GM23338 (cell line): ENCODE measurements at regions not wholly inside any gene's neighbourhood (a gene's known extent, or its start where the extent isn't known, plus 50 kb on each side); places are given as distances from the start of the nearest gene placed in this dataset.

ENCODE experiments used
- ATAC-seq: fragments of 200-7000 bp; cut with Tn5 transposase; 3 replicates; pipeline ENCODE4 v1.9.1; 2020
- DNase-seq: peaks from one replicate; pipeline ENCODE4 v3.0.0-alpha.2; 2015; ENCODE audit warnings: low spot score
- H2AFZ ChIP-seq: fragments of 200-600 bp; sonication (generic); 2 replicates; pipeline ENCODE4 v1.8.0; 2016; ENCODE audit warnings: antibody characterized with exemption, mild to moderate bottlenecking, moderate library complexity
- H3F3A ChIP-seq: fragments of 200-600 bp; sonication (generic); replicated peaks from 2 replicates; pipeline ENCODE4 v1.8.0; 2017; ENCODE audit warnings: antibody characterized with exemption, mixed run types, low read depth
- H3K27ac ChIP-seq: fragments of 200-600 bp; sonication (generic); 2 replicates; pipeline ENCODE4 v1.6.1; 2016; ENCODE audit warnings: low read depth
- H3K27me3 ChIP-seq: fragments of 200-600 bp; sonication (generic); 2 replicates; pipeline ENCODE4 v1.8.0; 2016; ENCODE audit warnings: mild to moderate bottlenecking, mixed run types, moderate library complexity; ENCODE audit not compliant: insufficient read depth
- H3K36me3 ChIP-seq: fragments of 200-600 bp; sonication (generic); 2 replicates; pipeline ENCODE4 v1.8.0; 2016; ENCODE audit warnings: mild to moderate bottlenecking; ENCODE audit not compliant: insufficient read depth
- H3K4me1 ChIP-seq: fragments of 200-600 bp; sonication (generic); 2 replicates; pipeline ENCODE4 v1.8.0; 2016; ENCODE audit warnings: mild to moderate bottlenecking, moderate library complexity; ENCODE audit not compliant: insufficient read depth
- H3K4me2 ChIP-seq: fragments of 200-600 bp; sonication (generic); 2 replicates; pipeline ENCODE4 v1.7.1; 2017; ENCODE audit warnings: mixed run types
- H3K4me3 ChIP-seq: fragments of 200-600 bp; sonication (generic); 2 replicates; pipeline ENCODE4 v1.6.1; 2016; ENCODE audit warnings: mixed run types
- H3K79me2 ChIP-seq: fragments of 200-600 bp; sonication (generic); replicated peaks from 2 replicates; pipeline ENCODE4 v1.8.0; 2017; ENCODE audit warnings: mild to moderate bottlenecking; ENCODE audit not compliant: insufficient read depth
- H3K9me2 ChIP-seq: fragments of 200-600 bp; sonication (generic); 2 replicates; pipeline ENCODE4 v1.8.0; 2017; ENCODE audit not compliant: insufficient read depth
- H4K20me1 ChIP-seq: fragments of 200-600 bp; sonication (generic); replicated peaks from 2 replicates; pipeline ENCODE4 v1.8.0; 2017; ENCODE audit warnings: mild to moderate bottlenecking; ENCODE audit not compliant: insufficient read depth
- H3K27ac Mint-ChIP-seq: 2 replicates; pipeline ENCODE4 v1.8.0; 2020; ENCODE audit warnings: inconsistent platforms, mild to moderate bottlenecking, moderate library complexity, mixed read lengths
- H3K27me3 Mint-ChIP-seq: 3 replicates; pipeline ENCODE4 v1.8.0; 2022; ENCODE audit warnings: low read depth, mild to moderate bottlenecking, moderate library complexity, mixed read lengths, inconsistent platforms; ENCODE audit not compliant: insufficient read depth, poor library complexity
- H3K36me3 Mint-ChIP-seq: 3 replicates; pipeline ENCODE4 v1.8.0; 2021; ENCODE audit warnings: low read depth, mild to moderate bottlenecking, inconsistent platforms, moderate library complexity, mixed read lengths
- H3K4me1 Mint-ChIP-seq: 3 replicates; pipeline ENCODE4 v1.8.0; 2020; ENCODE audit warnings: mild to moderate bottlenecking, inconsistent platforms, mixed read lengths
- H3K4me3 Mint-ChIP-seq: 3 replicates; pipeline ENCODE4 v1.8.0; 2021; ENCODE audit warnings: moderate library complexity, mild to moderate bottlenecking, inconsistent platforms, mixed read lengths
- H3K9me3 Mint-ChIP-seq: 3 replicates; pipeline ENCODE4 v1.8.0; 2020; ENCODE audit warnings: moderate library complexity, mild to moderate bottlenecking, inconsistent platforms, mixed read lengths
- CREB1 ChIP-seq: fragments of 250-450 bp; sonication (Bioruptor Pico); IDR thresholded peaks from 2 replicates; pipeline ENCODE4 v1.5.0; 2020; ENCODE audit warnings: low read depth, mild to moderate bottlenecking, moderate library complexity
- CTCF ChIP-seq, 2 experiments: fragments of 200-600 bp in 1 of 2; sonication (generic) in 1 of 2; conservative IDR thresholded peaks; 2 replicates each; pipeline versions ENCODE4 v1.5.1 to v1.6.1; 2016 to 2017; ENCODE audit warnings: antibody characterized with exemption in 2 of 2, low read depth in 2 of 2, mild to moderate bottlenecking in 2 of 2, moderate library complexity in 1 of 2
- ETS1 ChIP-seq: IDR thresholded peaks from 2 replicates; pipeline ENCODE4 v1.6.1; 2016; ENCODE audit warnings: antibody characterized with exemption
- EZH2 ChIP-seq: fragments of 200-600 bp; sonication (generic); IDR thresholded peaks from one replicate; pipeline ENCODE4 v1.8.0; 2017; ENCODE audit warnings: antibody characterized with exemption, mild to moderate bottlenecking, low read depth; ENCODE audit not compliant: unreplicated experiment
- EZH2phosphoT487 ChIP-seq: fragments of 200-600 bp; sonication (generic); IDR thresholded peaks from one replicate; pipeline ENCODE4 v1.8.1; 2018; ENCODE audit warnings: antibody characterized with exemption; ENCODE audit not compliant: unreplicated experiment
- NANOG ChIP-seq: IDR thresholded peaks from 2 replicates; pipeline ENCODE4 v1.6.1; 2016; ENCODE audit warnings: antibody characterized with exemption, borderline replicate concordance
- POLR2AphosphoS5 ChIP-seq: IDR thresholded peaks from 2 replicates; pipeline ENCODE4 v1.6.1; 2016; ENCODE audit warnings: antibody characterized with exemption, low read depth
- REST ChIP-seq: IDR thresholded peaks from one replicate; pipeline ENCODE4 v1.6.1; 2018; ENCODE audit warnings: antibody characterized with exemption; ENCODE audit not compliant: unreplicated experiment
- STAT1 ChIP-seq: IDR thresholded peaks from one replicate; pipeline ENCODE4 v1.6.1; 2016; ENCODE audit warnings: antibody characterized with exemption; ENCODE audit not compliant: unreplicated experiment
- ZNF114 ChIP-seq: fragments of 250-450 bp; sonication (Bioruptor Pico); IDR thresholded peaks from 2 replicates; pipeline ENCODE4 v1.5.0; 2020; ENCODE audit warnings: mild to moderate bottlenecking, moderate library complexity
- ZNF462 ChIP-seq: fragments of 250-450 bp; sonication (Bioruptor Pico); IDR thresholded peaks from 2 replicates; pipeline ENCODE4 v1.5.0; 2020; ENCODE audit warnings: mild to moderate bottlenecking, moderate library complexity

GRCh38 chr10:56212951-56213350 is 148.1 kb downstream of the ZWINT start:
- Histone ChIP-seq H2AFZ (no peak overlapping the region), H4K20me1 (no peaks in the 10 kb centered on the region), H3K79me2 (no peaks in the 10 kb centered on the region), H3K9me2 (no peaks in the 10 kb centered on the region), H3K36me3 (no peaks in the 10 kb centered on the region), H3K4me1 (no peaks in the 10 kb centered on the region), H3K4me3 (no peak overlapping the region), H3K27ac (no peak overlapping the region), H3K4me2 (no peak overlapping the region), H3F3A (no peaks in the 10 kb centered on the region), H3K27me3 (no peaks in the 10 kb centered on the region)
- Mint-ChIP-seq H3K4me3 (no peak overlapping the region), H3K36me3 (no peaks in the 10 kb centered on the region), H3K27ac (no peak overlapping the region), H3K9me3 (no peaks in the 10 kb centered on the region), H3K27me3 (no peaks in the 10 kb centered on the region), H3K4me1 (no peaks in the 10 kb centered on the region)
- DNase-seq, result no peak
- no peak for ATAC-seq
- TF ChIP-seq CTCF (conservative IDR thresholded peaks at IDR 0.05; ENCODE audit: low read depth in 2 of 2), result no peak
- TF ChIP-seq NANOG, result no peak
- no peak for TF ChIP-seq EZH2phosphoT487
- no peak for TF ChIP-seq POLR2AphosphoS5
- no peak for TF ChIP-seq STAT1
- TF ChIP-seq REST, result no peak
- TF ChIP-seq ZNF114 (CRISPR knock-in tag), result no peak
- TF ChIP-seq ZNF462 (CRISPR knock-in tag), result no peak
- no peak for TF ChIP-seq EZH2
- TF ChIP-seq ETS1, result no peak
- no peak for TF ChIP-seq CREB1 (CRISPR knock-in tag)
